Endothelial cell of umbilical vein (primary cell): ENCODE measurements at regions not wholly inside any gene's neighbourhood (a gene's known extent, or its start where the extent isn't known, plus 50 kb on each side); places are given as distances from the start of the nearest gene placed in this dataset.

Experiments
- BruUV-seq: library from RNA; stranded (reverse); fragments of 400-500 nt; replicated peaks from 2 replicates; lab custom pipeline; 2021; lab: Mats Ljungman, UMichigan
- CTCF ChIA-PET: fragments of 300-600, 350-600 bp; sonication (Branson Sonifier 250); formaldehyde crosslinking; loops from one replicate; lab custom pipeline; 2021; ENCODE audit warnings: antibody characterized with exemption, inconsistent platforms; lab: Charles Lee
- POLR2A ChIA-PET: fragments of 300-600, 350-600 bp; sonication (Branson Sonifier 250); formaldehyde crosslinking; loops from one replicate; lab custom pipeline; 2021; ENCODE audit warnings: antibody characterized with exemption, inconsistent platforms; lab: Charles Lee
- DNase-seq: peaks from one replicate; pipeline ENCODE4 v3.0.0-alpha.2; 2011; ENCODE audit warnings: low read depth, low spot score
- FAIRE-seq: peaks from 2 replicates; lab custom pipeline; 2011; peaks lifted over from hg19 to GRCh38; lab: Jason Lieb, UNC
- H2AFZ ChIP-seq: 2 replicates; pipeline ENCODE4 v1.6.0; 2012; ENCODE audit warnings: low read depth, low read length, control low read depth, inconsistent platforms
- H3K27ac ChIP-seq: 2 replicates; pipeline ENCODE4 v1.5.1; 2011; ENCODE audit warnings: low read depth, mild to moderate bottlenecking, control low read depth, low read length, moderate library complexity; ENCODE audit not compliant: insufficient read depth
- H3K27me3 ChIP-seq, 2 experiments: 2 replicates each; pipeline versions ENCODE4 v1.6.0 to v1.6.1; 2011; ENCODE audit warnings: low read length in 2 of 2, mixed read lengths in 1 of 2; ENCODE audit not compliant: control insufficient read depth in 2 of 2, insufficient read depth in 2 of 2
- H3K36me3 ChIP-seq, 2 experiments: 2 replicates in 1 of 2; 3 replicates in 1 of 2; pipeline ENCODE4 v1.5.1; 2011; ENCODE audit warnings: low read length in 2 of 2, mild to moderate bottlenecking in 1 of 2, moderate library complexity in 1 of 2; ENCODE audit not compliant: control insufficient read depth in 2 of 2, insufficient read depth in 2 of 2; ENCODE audit errors: extremely low read depth in 1 of 2
- H3K4me1 ChIP-seq: 3 replicates; pipeline ENCODE4 v1.5.1; 2011; ENCODE audit warnings: mild to moderate bottlenecking, low read length; ENCODE audit not compliant: control insufficient read depth, insufficient read depth; ENCODE audit errors: extremely low read depth
- H3K4me2 ChIP-seq: 2 replicates; pipeline ENCODE4 v1.6.1; 2011; ENCODE audit warnings: low read length, control low read depth, mixed read lengths; ENCODE audit not compliant: insufficient read depth
- H3K4me3 ChIP-seq, 3 experiments: fragments of 200-600 bp in 1 of 3; sonication (generic), shearing (Covaris generic) in 1 of 3; replicated peaks in 1 of 3; 2 replicates each; pipeline ENCODE4 v1.5.1; 2011 to 2016; ENCODE audit warnings: control low read depth in 3 of 3, low read length in 3 of 3, mild to moderate bottlenecking in 2 of 3, inconsistent platforms in 1 of 3, low read depth in 1 of 3, moderate library complexity in 1 of 3; ENCODE audit not compliant: insufficient read depth in 1 of 3
- H3K79me2 ChIP-seq: 2 replicates; pipeline ENCODE4 v1.6.0; 2012; ENCODE audit warnings: low read length, inconsistent platforms; ENCODE audit not compliant: control insufficient read depth, insufficient read depth
- H3K9ac ChIP-seq: replicated peaks from 2 replicates; pipeline ENCODE3; 2011; ENCODE audit warnings: low read length, control low read depth; ENCODE audit not compliant: insufficient read depth; ENCODE audit errors: extremely low read depth
- H3K9me1 ChIP-seq: replicated peaks from 3 replicates; pipeline ENCODE4 v1.6.0; 2011; ENCODE audit warnings: mild to moderate bottlenecking, low read length; ENCODE audit not compliant: control insufficient read depth, insufficient read depth; ENCODE audit errors: extremely low read depth
- H3K9me3 ChIP-seq: replicated peaks from 2 replicates; pipeline ENCODE4 v1.5.1; 2012; ENCODE audit warnings: low read length, inconsistent platforms; ENCODE audit not compliant: control insufficient read depth, insufficient read depth
- H4K20me1 ChIP-seq: replicated peaks from 2 replicates; pipeline ENCODE3; 2011; ENCODE audit warnings: mild to moderate bottlenecking, low read length; ENCODE audit not compliant: control insufficient read depth, insufficient read depth; ENCODE audit errors: extremely low read depth
- CTCF ChIP-seq, 2 donors: IDR thresholded peaks; 1 replicate in 1 of 2; 2 replicates in 1 of 2; pipeline ENCODE4 v1.5.1; 2011; ENCODE audit warnings: low read length in 2 of 2, mild to moderate bottlenecking in 2 of 2, moderate library complexity in 2 of 2, control low read depth in 1 of 2, inconsistent platforms in 1 of 2, low read depth in 1 of 2; ENCODE audit not compliant: insufficient read depth in 1 of 2; ENCODE audit errors: extremely low read depth in 1 of 2
- EZH2 ChIP-seq: IDR thresholded peaks from 2 replicates; pipeline ENCODE4 v1.6.1; 2012; ENCODE audit warnings: borderline replicate concordance, low read depth, mild to moderate bottlenecking, moderate library complexity, low read length, inconsistent platforms; ENCODE audit not compliant: severe bottlenecking
- FOS ChIP-seq: IDR thresholded peaks from 2 replicates; pipeline ENCODE4 v1.6.1; 2011; ENCODE audit warnings: mild to moderate bottlenecking, low read length, moderate library complexity, borderline replicate concordance; ENCODE audit not compliant: insufficient read depth
- GATA2 ChIP-seq: IDR thresholded peaks from 2 replicates; pipeline ENCODE4 v1.7.0; 2011; ENCODE audit warnings: low read depth, mild to moderate bottlenecking, moderate library complexity, mixed read lengths, low read length; ENCODE audit not compliant: insufficient read length, insufficient read depth
- JUN ChIP-seq: IDR thresholded peaks from 2 replicates; pipeline ENCODE4 v1.6.1; 2011; ENCODE audit warnings: borderline replicate concordance, low read depth; ENCODE audit not compliant: insufficient read length, insufficient read depth
- MAX ChIP-seq: IDR thresholded peaks from 2 replicates; pipeline ENCODE4 v1.6.1; 2011; ENCODE audit not compliant: insufficient read depth, insufficient read length
- MYC ChIP-seq: IDR thresholded peaks from one replicate; pipeline ENCODE4 v1.6.1; 2011; ENCODE audit warnings: mild to moderate bottlenecking, low read depth, low read length
- POLR2A ChIP-seq: IDR thresholded peaks from 2 replicates; pipeline ENCODE4 v1.6.1; 2012; ENCODE audit warnings: low read depth, mild to moderate bottlenecking, control low read depth, low read length
- POLR2AphosphoS5 ChIP-seq: IDR thresholded peaks from 2 replicates; pipeline ENCODE4 v1.6.1; 2012; ENCODE audit warnings: low read depth, mild to moderate bottlenecking, control low read depth, low read length, moderate library complexity; ENCODE audit not compliant: insufficient read depth
- dilution Hi-C: fragments of 300-500 bp; cut with MboI; formaldehyde crosslinking; loops from one replicate; pipeline ENCODE4 v1.15.0; 2019; ENCODE audit warnings: low sequenced_read_pairs; ENCODE audit not compliant: extremely low pct_ligation_motif_present
- intact Hi-C: fragments of 100-400 bp; cut with micrococcal nuclease; formaldehyde crosslinking; loops from one replicate; pipeline ENCODE4 v1.10.0; 2022

- H3K79me2 ChIP-seq = no peaks in the 10 kb centered on the region
- no peak overlapping the region for H3K4me3 ChIP-seq
- H3K27ac ChIP-seq = no peak overlapping the region
- H3K9ac ChIP-seq = no peak overlapping the region
- H3K36me3 ChIP-seq = no peaks in the 10 kb centered on the region
- dilution Hi-C loops = no loop called here
- TF ChIP-seq FOS (no peak), MAX (no peak), GATA2 (no peak), EZH2 (no peak), POLR2AphosphoS5 (no peak), JUN (no peak), MYC (no peak), CTCF (IDR thresholded peaks at IDR 0.05; ENCODE audit: extremely low read depth in 1 of 2, insufficient read depth in 1 of 2, low read depth in 1 of 2, low read length in 2 of 2) (no peak), POLR2A (no peak)
- no peaks in the 10 kb centered on the region for H3K27me3 ChIP-seq
- DNase-seq (no peak), FAIRE-seq (no peak)
- ChIA-PET POLR2A (no interaction called here), CTCF (interaction anchor here (1.0 kb wide), 1 partner anchor 13 kb away, joined by 3 read pairs; no protein-coding TSS in a partner anchor)
- no peaks in the 10 kb centered on the region for H4K20me1 ChIP-seq
- no TSS peak for BruUV-seq
- no peaks in the 10 kb centered on the region for H3K4me1 ChIP-seq
- H2AFZ ChIP-seq = no peak overlapping the region
- intact Hi-C loops = no loop called here
- no peaks in the 10 kb centered on the region for H3K9me1 ChIP-seq
- H3K9me3 ChIP-seq = no peaks in the 10 kb centered on the region
- no peak overlapping the region for H3K4me2 ChIP-seq
Observed at GRCh38 chr7:11899247-11899646, 67.2 kb upstream of the THSD7A start.
